ENCODE measurements at regions not wholly inside any gene's neighbourhood (a gene's known extent, or its start where the extent isn't known, plus 50 kb on each side); places are given as distances from the start of the nearest gene placed in this dataset.

- TF ChIP-seq REST (IDR thresholded peaks at IDR 0.05) = no peak
- no peak for TF ChIP-seq HNF4G (IDR thresholded peaks at IDR 0.05)
- no peak for TF ChIP-seq NR2F2 (IDR thresholded peaks at IDR 0.05)
Observed at GRCh38 chr12:43112101-43112920, 439.7 kb downstream of the ADAMTS20 start (continued).

DNA sequence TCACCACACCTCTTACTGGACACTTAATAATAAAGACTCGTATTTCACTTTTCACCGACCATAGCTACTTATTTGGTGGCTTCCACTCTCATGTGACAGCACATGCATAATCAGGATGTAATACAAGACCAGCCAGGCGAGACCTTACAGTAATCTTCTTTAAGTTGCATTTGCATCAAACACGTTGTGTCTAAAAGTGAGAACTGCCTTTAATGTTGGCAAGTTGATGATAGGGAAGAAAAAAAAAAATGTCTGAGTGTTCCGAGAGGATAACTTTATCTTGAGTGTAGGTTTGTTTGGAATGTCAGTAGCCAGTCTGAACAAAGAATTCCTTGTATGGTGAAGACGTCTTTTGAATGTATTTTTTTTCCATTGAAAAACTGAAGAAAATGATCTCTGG, 440.4 kb downstream of the ADAMTS20 start:
- H3K36me3 ChIP-seq (ENCODE audit: control insufficient read depth in 4 of 4, insufficient read depth in 3 of 4, low read depth in 1 of 4, low read length in 3 of 4) = no peaks in the 10 kb centered on the region
- WGBS = 46% methylated on average over 6 of the region's 6 CpGs

More for the DNA sequence above, 440.4 kb downstream of the ADAMTS20 start:
- Histone ChIP-seq H3K9me3 (ENCODE audit: control insufficient read depth in 4 of 4, low read length in 3 of 4) (no peaks in the 10 kb centered on the region), H3K27ac (ENCODE audit: low read depth in 1 of 2, low read length in 2 of 2) (no peak overlapping the region), H3K27me3 (ENCODE audit: control insufficient read depth in 4 of 4, insufficient read depth in 4 of 4, low read length in 3 of 4) (no peaks in the 10 kb centered on the region), H3K4me1 (ENCODE audit: control insufficient read depth in 4 of 4, insufficient read depth in 4 of 4, low read length in 3 of 4) (no peaks in the 10 kb centered on the region), H3K4me3 (ENCODE audit: low read depth in 1 of 3, low read length in 3 of 3) (no peak overlapping the region), H3K9ac (ENCODE audit: low read depth in 1 of 2, low read length in 2 of 2) (no peak overlapping the region)
- no peak for DNase-seq (ENCODE audit: low spot score)
- TF ChIP-seq FOXA2 (IDR thresholded peaks at IDR 0.05) (no peak), GABPA (IDR thresholded peaks at IDR 0.05 in 1 of 2, conservative IDR thresholded peaks at IDR 0.05 in 1 of 2) (no peak), CTCF (IDR thresholded peaks at IDR 0.05; ENCODE audit: low read depth, low read length, missing input control) (no peak), HNF4A (conservative IDR thresholded peaks at IDR 0.05) (no peak), NR2F2 (IDR thresholded peaks at IDR 0.05) (no peak), FOXA1 (IDR thresholded peaks at IDR 0.05) (no peak), JUND (IDR thresholded peaks at IDR 0.05) (no peak), YY1 (IDR thresholded peaks at IDR 0.05) (no peak), MAX (IDR thresholded peaks at IDR 0.05) (no peak), REST (IDR thresholded peaks at IDR 0.05) (no peak)
- TF ChIP-seq, protein P1, sequence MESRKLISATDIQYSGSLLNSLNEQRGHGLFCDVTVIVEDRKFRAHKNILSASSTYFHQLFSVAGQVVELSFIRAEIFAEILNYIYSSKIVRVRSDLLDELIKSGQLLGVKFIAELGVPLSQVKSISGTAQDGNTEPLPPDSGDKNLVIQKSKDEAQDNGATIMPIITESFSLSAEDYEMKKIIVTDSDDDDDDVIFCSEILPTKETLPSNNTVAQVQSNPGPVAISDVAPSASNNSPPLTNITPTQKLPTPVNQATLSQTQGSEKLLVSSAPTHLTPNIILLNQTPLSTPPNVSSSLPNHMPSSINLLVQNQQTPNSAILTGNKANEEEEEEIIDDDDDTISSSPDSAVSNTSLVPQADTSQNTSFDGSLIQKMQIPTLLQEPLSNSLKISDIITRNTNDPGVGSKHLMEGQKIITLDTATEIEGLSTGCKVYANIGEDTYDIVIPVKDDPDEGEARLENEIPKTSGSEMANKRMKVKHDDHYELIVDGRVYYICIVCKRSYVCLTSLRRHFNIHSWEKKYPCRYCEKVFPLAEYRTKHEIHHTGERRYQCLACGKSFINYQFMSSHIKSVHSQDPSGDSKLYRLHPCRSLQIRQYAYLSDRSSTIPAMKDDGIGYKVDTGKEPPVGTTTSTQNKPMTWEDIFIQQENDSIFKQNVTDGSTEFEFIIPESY (IDR thresholded peaks at IDR 0.05) = no peak

All from liver (tissue), 8 donors.